ENCODE measurements at regions not wholly inside any gene's neighbourhood (a gene's known extent, or its start where the extent isn't known, plus 50 kb on each side); places are given as distances from the start of the nearest gene placed in this dataset.

- TF ChIP-seq CTCF (conservative IDR thresholded peaks at IDR 0.05 in 1 of 2, IDR thresholded peaks at IDR 0.05 in 1 of 2; ENCODE audit: low read depth in 1 of 2, low read length in 2 of 2) = no peak
- TF ChIP-seq EZH2 (IDR thresholded peaks at IDR 0.05; ENCODE audit: low read length, missing control alignments) = no peak
- Histone ChIP-seq H3K36me3 (ENCODE audit: control insufficient read depth, insufficient read depth, low read length) (peaks cover 23% of the 10 kb centered on the region), H3K9ac (ENCODE audit: insufficient read depth, low read length) (no peak overlapping the region), H3K27ac (ENCODE audit: insufficient read depth, low read length) (peak overlapping the region; percentile 78), H3K79me2 (ENCODE audit: control insufficient read depth, insufficient read depth, low read length) (peaks cover 41% of the 10 kb centered on the region), H3K4me3 (replicated peaks in 1 of 4; ENCODE audit: control extremely low read depth in 1 of 4, insufficient read depth in 1 of 4, low read depth in 3 of 4, low read length in 4 of 4) (no peak overlapping the region), H2AFZ (ENCODE audit: low read length) (no peak overlapping the region), H3K4me2 (ENCODE audit: extremely low read depth, insufficient read depth, low read length) (no peak overlapping the region), H3K4me1 (ENCODE audit: control insufficient read depth, extremely low read depth, insufficient read depth, low read length) (peaks cover 19% of the 10 kb centered on the region), H3K27me3 (ENCODE audit: control insufficient read depth, insufficient read depth, low read length) (no peaks in the 10 kb centered on the region), H4K20me1 (ENCODE audit: control insufficient read depth, extremely low read depth, insufficient read depth, low read length) (no peaks in the 10 kb centered on the region), H3K9me3 (ENCODE audit: control insufficient read depth, insufficient read depth, low read depth, low read length) (no peaks in the 10 kb centered on the region)
- DNase-seq (ENCODE audit: low read depth in 2 of 2) = no peak
Observed at GRCh38 chr12:124368421-124369032, 73.6 kb downstream of the RFLNA start.

DNA sequence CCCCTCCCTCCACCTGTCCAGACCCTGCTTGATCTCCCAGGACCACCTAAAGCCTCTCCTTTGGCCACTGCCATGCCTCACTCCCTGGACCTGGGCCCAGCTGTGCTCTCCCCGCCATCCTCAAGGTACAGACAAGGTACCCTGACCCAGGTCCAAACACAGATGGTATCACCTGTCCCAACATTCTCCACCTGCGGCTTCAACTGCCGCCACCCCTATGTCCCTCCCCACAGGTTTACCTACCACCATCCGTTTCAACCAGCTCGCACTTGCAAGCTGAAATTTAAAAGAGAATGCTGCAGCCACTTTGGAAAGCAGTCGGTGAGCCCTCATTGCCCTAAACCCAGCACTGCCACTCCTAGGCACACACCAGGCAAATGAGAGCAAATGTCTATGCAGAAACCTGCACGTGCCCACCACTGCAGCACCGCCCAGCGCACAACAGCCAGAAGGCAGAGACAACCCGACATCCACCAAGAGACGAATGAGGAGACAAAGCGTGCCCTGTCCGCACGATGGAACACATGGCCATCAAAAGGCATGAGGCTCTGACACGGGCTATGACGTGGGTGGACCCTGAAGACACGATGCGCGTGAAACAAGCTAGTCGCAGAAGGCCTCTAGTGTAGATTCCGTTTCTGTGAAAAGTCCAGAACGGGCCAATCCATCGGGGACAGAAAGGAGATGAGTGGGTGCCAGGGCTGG, 71.0 kb downstream of the RFLNA start:
- Histone ChIP-seq H3K9ac (ENCODE audit: insufficient read depth, low read length) (no peak overlapping the region), H3K27ac (ENCODE audit: insufficient read depth, low read length) (no peak overlapping the region), H4K20me1 (ENCODE audit: control insufficient read depth, extremely low read depth, insufficient read depth, low read length) (no peaks in the 10 kb centered on the region), H3K4me2 (ENCODE audit: extremely low read depth, insufficient read depth, low read length) (no peak overlapping the region), H3K9me3 (ENCODE audit: control insufficient read depth, insufficient read depth, low read depth, low read length) (no peaks in the 10 kb centered on the region), H3K4me3 (replicated peaks in 1 of 4; ENCODE audit: control extremely low read depth in 1 of 4, insufficient read depth in 1 of 4, low read depth in 3 of 4, low read length in 4 of 4) (no peak overlapping the region), H2AFZ (ENCODE audit: low read length) (no peak overlapping the region), H3K36me3 (ENCODE audit: control insufficient read depth, insufficient read depth, low read length) (peaks cover 16% of the 10 kb centered on the region), H3K4me1 (ENCODE audit: control insufficient read depth, extremely low read depth, insufficient read depth, low read length) (peaks cover 19% of the 10 kb centered on the region), H3K79me2 (ENCODE audit: control insufficient read depth, insufficient read depth, low read length) (peaks cover 43% of the 10 kb centered on the region), H3K27me3 (ENCODE audit: control insufficient read depth, insufficient read depth, low read length) (no peaks in the 10 kb centered on the region)
- no peak for DNase-seq (ENCODE audit: low read depth in 2 of 2)
- TF ChIP-seq EZH2 (IDR thresholded peaks at IDR 0.05; ENCODE audit: low read length, missing control alignments) (no peak), CTCF (conservative IDR thresholded peaks at IDR 0.05 in 1 of 2, IDR thresholded peaks at IDR 0.05 in 1 of 2; ENCODE audit: low read depth in 1 of 2, low read length in 2 of 2) (no peak)

All from fibroblast of lung (primary cell).